NCI-H1105 (cell line): ENCODE measurements at regions not wholly inside any gene's neighbourhood (a gene's known extent, or its start where the extent isn't known, plus 50 kb on each side); places are given as distances from the start of the nearest gene placed in this dataset.

ENCODE experiments used
- DNase-seq: peaks from one replicate; lab custom pipeline; 2025; lab: John Stamatoyannopoulos, UW

- DNase-seq, result no peak
These were observed 481.8 kb upstream of the GHITM start for GRCh38 chr10:83657487-83657886.

- DNase-seq, result no peak
These were observed 475.4 kb upstream of the GHITM start for GRCh38 chr10:83663918-83664317.

GRCh38 chr10:83666762-83667161 lies 472.5 kb upstream of the GHITM start:
- no peak for DNase-seq

GRCh38 chr10:83667594-83667993 lies 471.7 kb upstream of the GHITM start:
- DNase-seq, result no peak

GRCh38 chr10:83673316-83673715 lies 466.0 kb upstream of the GHITM start:
- no peak for DNase-seq

- DNase-seq, result no peak
These were observed 461.5 kb upstream of the GHITM start for GRCh38 chr10:83677795-83678194.

- DNase-seq, result no peak
These were observed 460.5 kb upstream of the GHITM start for GRCh38 chr10:83678850-83679249.

GRCh38 chr10:83680470-83680891 lies 458.8 kb upstream of the GHITM start:
- DNase-seq, result no peak

- no peak for DNase-seq
These were observed 456.9 kb upstream of the GHITM start for GRCh38 chr10:83682414-83682813.

- DNase-seq, result no peak
These were observed 453.9 kb upstream of the GHITM start for GRCh38 chr10:83685458-83685857.

- no peak for DNase-seq
These were observed 447.3 kb upstream of the GHITM start for GRCh38 chr10:83691791-83692596.

GRCh38 chr10:83698899-83699298 lies 440.4 kb upstream of the GHITM start:
- DNase-seq, result no peak

- no peak for DNase-seq
These were observed 437.5 kb upstream of the GHITM start for GRCh38 chr10:83701799-83702198.

- no peak for DNase-seq
These were observed 436.6 kb upstream of the GHITM start for GRCh38 chr10:83702731-83703130.

- DNase-seq, result no peak
These were observed 433.2 kb upstream of the GHITM start for GRCh38 chr10:83706120-83706519.

GRCh38 chr10:83706952-83707582 lies 432.2 kb upstream of the GHITM start:
- DNase-seq, result no peak

GRCh38 chr10:83713423-83713822 lies 425.9 kb upstream of the GHITM start:
- no peak for DNase-seq

GRCh38 chr10:83723080-83723479 lies 416.2 kb upstream of the GHITM start:
- no peak for DNase-seq

GRCh38 chr10:83724471-83725241 lies 414.7 kb upstream of the GHITM start:
- no peak for DNase-seq

GRCh38 chr10:83725567-83725966 lies 413.7 kb upstream of the GHITM start:
- no peak for DNase-seq

- no peak for DNase-seq
These were observed 405.0 kb upstream of the GHITM start for GRCh38 chr10:83734278-83734677.

GRCh38 chr10:83736008-83736407 lies 403.3 kb upstream of the GHITM start:
- no peak for DNase-seq

GRCh38 chr10:83750604-83751003 lies 388.7 kb upstream of the GHITM start:
- DNase-seq, result no peak
